NCI-H1436 (cell line): ENCODE measurements at regions not wholly inside any gene's neighbourhood (a gene's known extent, or its start where the extent isn't known, plus 50 kb on each side); places are given as distances from the start of the nearest gene placed in this dataset.

Experiments
- DNase-seq: peaks from one replicate; lab custom pipeline; 2025; lab: John Stamatoyannopoulos, UW

GRCh38 chr4:126843492-126844067 lies 789.2 kb upstream of the INTU start:
- DNase-seq: no peak

GRCh38 chr4:126850286-126850685 lies 782.5 kb upstream of the INTU start:
- no peak for DNase-seq

- no peak for DNase-seq
Observed at GRCh38 chr4:126851391-126851790, 781.4 kb upstream of the INTU start.

- no peak for DNase-seq
Observed at GRCh38 chr4:126853715-126854114, 779.0 kb upstream of the INTU start.

- DNase-seq: no peak
Observed at GRCh38 chr4:126856906-126857305, 775.9 kb upstream of the INTU start.

GRCh38 chr4:126859314-126859713 lies 773.4 kb upstream of the INTU start:
- no peak for DNase-seq

GRCh38 chr4:126859872-126860271 lies 772.9 kb upstream of the INTU start:
- DNase-seq: no peak

GRCh38 chr4:126860308-126860707 lies 772.4 kb upstream of the INTU start:
- DNase-seq: no peak

- DNase-seq: no peak
Observed at GRCh38 chr4:126869967-126870366, 762.8 kb upstream of the INTU start.

GRCh38 chr4:126871810-126872209 lies 760.9 kb upstream of the INTU start:
- DNase-seq: no peak

GRCh38 chr4:126874533-126874932 lies 758.2 kb upstream of the INTU start:
- DNase-seq: no peak

GRCh38 chr4:126888968-126889367 lies 743.8 kb upstream of the INTU start:
- DNase-seq: no peak

- no peak for DNase-seq
Observed at GRCh38 chr4:126890383-126890782, 742.4 kb upstream of the INTU start.

GRCh38 chr4:126890994-126891393 lies 741.8 kb upstream of the INTU start:
- DNase-seq: no peak

- DNase-seq: no peak
Observed at GRCh38 chr4:126894963-126895362, 737.8 kb upstream of the INTU start.

- DNase-seq: no peak
Observed at GRCh38 chr4:126895988-126896570, 736.7 kb upstream of the INTU start.

GRCh38 chr4:126897038-126897437 lies 735.7 kb upstream of the INTU start:
- no peak for DNase-seq

GRCh38 chr4:126898815-126899214 lies 733.9 kb upstream of the INTU start:
- DNase-seq: no peak

- no peak for DNase-seq
Observed at GRCh38 chr4:126899331-126899801, 733.4 kb upstream of the INTU start.

GRCh38 chr4:126906466-126906865 lies 726.3 kb upstream of the INTU start:
- DNase-seq: no peak

GRCh38 chr4:126907389-126907788 lies 725.4 kb upstream of the INTU start:
- no peak for DNase-seq

GRCh38 chr4:126916049-126916625 lies 716.6 kb upstream of the INTU start:
- no peak for DNase-seq

GRCh38 chr4:126916626-126917140 lies 716.1 kb upstream of the INTU start:
- DNase-seq: no peak
